BLaER1 treated with 17β-estradiol and CSF1 and Interleukin-3, amounts not matched to agents 10 nM and 100 nM (cell line): ENCODE measurements at regions not wholly inside any gene's neighbourhood (a gene's known extent, or its start where the extent isn't known, plus 50 kb on each side); places are given as distances from the start of the nearest gene placed in this dataset.
"Not testable (repeated sequence)": the region's sequence is repeated elsewhere in the genome, so short reads cannot be mapped to it uniquely, and the experiment has no call there.

Experiments used
- H3K27ac ChIP-seq, 11 experiments: shearing (Covaris generic); formaldehyde crosslinking; 2 replicates each; pipeline ENCODE4 v1.8.1; 2022
- H3K27me3 ChIP-seq, 11 experiments: shearing (Covaris generic); formaldehyde crosslinking; 2 replicates each; pipeline ENCODE4 v1.8.1; 2022
- H3K36me3 ChIP-seq, 11 experiments: shearing (Covaris generic); formaldehyde crosslinking; 2 replicates each; pipeline ENCODE4 v1.8.1; 2022
- H3K4me1 ChIP-seq, 10 experiments: shearing (Covaris generic); formaldehyde crosslinking; 2 replicates each; pipeline ENCODE4 v1.8.1; 2022
- H3K4me2 ChIP-seq, 11 experiments: shearing (Covaris generic); formaldehyde crosslinking; 2 replicates each; pipeline ENCODE4 v1.8.1; 2022
- H3K4me3 ChIP-seq, 10 experiments: shearing (Covaris generic); formaldehyde crosslinking; 2 replicates each; pipeline ENCODE4 v1.8.1; 2022
- H3K9ac ChIP-seq, 11 experiments: shearing (Covaris generic); formaldehyde crosslinking; 2 replicates each; pipeline ENCODE4 v1.8.1; 2022
- H3K9me3 ChIP-seq, 11 experiments: shearing (Covaris generic); formaldehyde crosslinking; replicated peaks in 1 of 11; 2 replicates each; pipeline ENCODE4 v1.8.1; 2022
- H4K20me1 ChIP-seq, 11 experiments: shearing (Covaris generic); formaldehyde crosslinking; 2 replicates each; pipeline ENCODE4 v1.8.1; 2022
- Cebpa-rat ChIP-seq, 11 experiments: shearing (Covaris generic); IDR thresholded peaks; 2 replicates each; pipeline ENCODE4 v1.8.1; 2022

DNA sequence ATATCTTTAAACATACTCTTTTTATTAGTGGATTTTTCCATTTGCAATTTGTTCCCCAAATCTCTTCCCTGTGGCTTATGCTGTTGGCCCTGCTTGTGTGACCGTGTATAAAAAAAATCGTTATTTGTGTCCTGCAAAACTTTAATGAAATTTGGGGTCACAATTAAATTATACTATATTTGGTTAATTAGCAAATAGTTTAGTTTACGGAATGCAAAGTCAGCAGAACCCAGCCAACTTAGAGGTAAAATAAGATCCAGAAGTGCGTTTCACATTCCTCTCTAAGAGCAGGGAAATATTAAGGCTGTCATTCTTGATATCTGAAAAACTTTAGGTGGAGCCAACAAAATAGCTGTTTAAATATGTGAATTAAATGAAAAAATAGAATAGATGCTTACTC is 2023.5 kb upstream of the WWC1 start:
- no peaks in the 10 kb centered on the region for H3K9me3 ChIP-seq
- H3K9ac ChIP-seq: no peak overlapping the region
- no peaks in the 10 kb centered on the region for H4K20me1 ChIP-seq
- H3K27ac ChIP-seq: no peak overlapping the region
- H3K4me2 ChIP-seq: no peak overlapping the region
- no peaks in the 10 kb centered on the region for H3K27me3 ChIP-seq
- no peak for TF ChIP-seq Cebpa-rat (IDR thresholded peaks at IDR 0.05)
- no peaks in the 10 kb centered on the region for H3K4me1 ChIP-seq
- no peaks in the 10 kb centered on the region for H3K36me3 ChIP-seq
- no peak overlapping the region for H3K4me3 ChIP-seq

DNA sequence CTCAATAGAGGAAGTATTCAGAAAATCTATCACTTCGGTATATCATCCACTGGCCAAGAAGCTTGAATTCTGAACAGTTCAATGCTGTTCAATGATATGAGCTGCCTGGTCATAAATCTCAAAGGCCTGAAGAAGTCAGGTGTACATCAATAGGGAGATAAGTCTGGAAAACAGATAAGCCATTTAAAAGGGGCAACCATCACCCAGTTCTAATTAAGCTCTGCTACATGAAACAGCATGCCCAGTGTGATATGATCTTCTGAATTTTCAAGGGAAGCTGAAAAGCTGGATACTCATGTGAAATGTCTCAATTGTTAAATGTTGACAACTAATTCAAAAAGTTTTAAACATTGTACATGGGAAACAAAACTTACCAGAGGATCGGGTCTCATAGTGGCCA is 2020.7 kb upstream of the WWC1 start:
- Histone ChIP-seq H3K4me3 (no peak overlapping the region), H3K27ac (no peak overlapping the region), H3K27me3 (no peaks in the 10 kb centered on the region), H3K9ac (no peak overlapping the region), H3K9me3 (no peaks in the 10 kb centered on the region), H3K4me2 (no peak overlapping the region), H4K20me1 (no peaks in the 10 kb centered on the region), H3K36me3 (no peaks in the 10 kb centered on the region), H3K4me1 (no peaks in the 10 kb centered on the region)
- TF ChIP-seq Cebpa-rat (IDR thresholded peaks at IDR 0.05): no peak

DNA sequence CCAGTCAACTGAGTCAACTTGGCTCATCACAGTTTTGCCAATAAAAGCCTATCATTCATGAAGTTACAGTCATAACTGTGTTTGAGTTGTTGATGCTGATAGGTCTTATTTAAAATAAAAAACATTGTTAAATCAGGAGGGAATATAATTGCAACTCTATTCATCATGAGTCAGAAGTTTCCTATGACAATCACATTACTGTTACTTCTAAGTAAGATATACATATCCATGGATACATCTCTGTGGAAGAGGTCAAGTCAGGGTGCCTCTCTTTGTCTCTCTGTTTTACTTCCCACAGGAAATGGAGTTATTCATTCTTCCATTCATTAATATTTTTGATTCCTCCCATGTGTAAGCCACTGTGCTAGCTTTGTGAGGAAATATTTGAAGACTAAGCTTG is 2015.4 kb upstream of the WWC1 start:
- no peaks in the 10 kb centered on the region for H4K20me1 ChIP-seq
- no peak for TF ChIP-seq Cebpa-rat (IDR thresholded peaks at IDR 0.05)
- no peaks in the 10 kb centered on the region for H3K27me3 ChIP-seq
- H3K9me3 ChIP-seq: no peaks in the 10 kb centered on the region
- no peak overlapping the region for H3K27ac ChIP-seq
- no peak overlapping the region for H3K4me3 ChIP-seq
- no peaks in the 10 kb centered on the region for H3K4me1 ChIP-seq
- H3K4me2 ChIP-seq: no peak overlapping the region
- H3K9ac ChIP-seq: no peak overlapping the region
- no peaks in the 10 kb centered on the region for H3K36me3 ChIP-seq

DNA sequence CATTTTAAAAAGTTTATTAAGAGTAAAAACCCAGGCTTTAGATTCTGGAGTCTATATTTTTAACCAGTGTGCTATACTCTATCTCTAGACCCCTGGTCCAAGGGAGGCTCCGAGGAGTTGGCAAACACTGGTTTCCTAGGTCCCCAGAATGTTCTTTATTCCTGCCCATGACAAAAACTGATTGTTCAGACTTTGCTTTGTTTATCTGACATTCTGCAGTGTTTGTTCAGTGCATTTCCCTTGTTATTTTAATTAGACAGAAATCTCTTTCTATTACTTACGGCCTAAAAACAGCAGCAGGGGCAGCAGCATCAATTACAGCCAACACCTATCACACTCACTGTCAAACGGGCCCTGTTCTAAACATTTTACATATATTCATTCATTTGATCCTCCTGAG is 2011.6 kb upstream of the WWC1 start:
- no peaks in the 10 kb centered on the region for H3K9me3 ChIP-seq
- no peaks in the 10 kb centered on the region for H3K4me1 ChIP-seq
- H4K20me1 ChIP-seq: no peaks in the 10 kb centered on the region
- TF ChIP-seq Cebpa-rat (IDR thresholded peaks at IDR 0.05): no peak
- H3K27ac ChIP-seq: no peak overlapping the region
- H3K4me2 ChIP-seq: no peak overlapping the region
- no peaks in the 10 kb centered on the region for H3K27me3 ChIP-seq
- no peaks in the 10 kb centered on the region for H3K36me3 ChIP-seq
- H3K4me3 ChIP-seq: no peak overlapping the region
- H3K9ac ChIP-seq: no peak overlapping the region

DNA sequence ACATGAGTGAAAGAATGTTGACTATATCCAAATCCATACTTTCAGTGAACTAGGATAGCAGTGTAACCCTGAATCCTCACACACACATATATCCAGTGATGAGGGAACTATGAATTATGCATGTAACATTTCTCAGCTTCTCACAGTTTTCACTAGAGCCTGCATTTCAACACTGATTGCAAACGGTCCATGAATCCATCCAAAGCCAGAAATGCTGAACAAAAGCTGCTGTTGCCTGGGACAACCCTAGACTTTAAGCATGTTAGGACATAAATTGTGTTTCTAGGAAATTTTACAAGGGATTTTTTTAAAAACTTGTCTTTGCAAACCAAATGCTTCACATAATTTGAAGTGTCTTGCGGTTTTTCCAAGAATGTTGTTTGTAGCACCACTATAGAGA is 2010.0 kb upstream of the WWC1 start:
- Histone ChIP-seq H3K36me3 (no peaks in the 10 kb centered on the region), H3K9me3 (no peaks in the 10 kb centered on the region), H3K9ac (no peak overlapping the region), H3K4me1 (no peaks in the 10 kb centered on the region), H3K27ac (no peak overlapping the region), H4K20me1 (no peaks in the 10 kb centered on the region), H3K4me2 (no peak overlapping the region), H3K27me3 (no peaks in the 10 kb centered on the region), H3K4me3 (no peak overlapping the region)
- TF ChIP-seq Cebpa-rat (IDR thresholded peaks at IDR 0.05): no peak

DNA sequence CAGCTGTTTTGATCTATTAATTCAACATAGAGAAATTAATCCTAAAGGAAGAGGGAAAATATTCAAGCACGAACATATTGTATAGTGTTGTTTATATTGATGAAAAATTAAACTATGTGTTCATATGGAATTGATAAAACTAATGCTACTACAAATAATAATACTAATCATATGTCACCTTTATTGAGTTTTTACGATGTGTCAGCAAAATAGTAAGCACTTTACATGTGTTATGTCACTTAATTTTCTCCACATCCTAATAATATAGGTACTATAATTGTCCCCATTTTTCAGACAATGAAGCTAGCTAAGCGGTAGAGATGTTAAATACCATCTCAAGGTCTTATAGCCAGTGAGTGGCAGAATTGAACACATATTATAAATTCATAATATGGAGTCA is 2008.5 kb upstream of the WWC1 start:
- no peak for TF ChIP-seq Cebpa-rat (IDR thresholded peaks at IDR 0.05)
- no peaks in the 10 kb centered on the region for H3K9me3 ChIP-seq

DNA sequence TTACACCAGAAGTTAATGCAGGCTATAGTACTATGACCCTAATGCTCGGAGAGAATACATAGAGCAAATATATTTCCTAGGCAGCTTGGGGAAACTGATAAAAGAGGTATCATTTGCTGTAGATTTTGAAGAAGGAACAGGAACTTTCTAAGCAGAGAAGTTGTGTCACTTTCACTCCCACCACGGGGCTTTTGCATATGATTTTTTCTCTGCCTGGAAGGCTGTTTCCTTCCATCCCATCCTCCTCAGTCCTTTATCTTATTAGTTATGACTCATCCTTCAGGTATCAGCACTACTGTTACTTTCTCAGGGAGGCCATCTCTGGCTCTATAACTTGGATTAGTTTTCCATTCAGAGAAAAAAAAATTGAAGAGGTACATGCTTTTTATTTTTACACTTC is 2006.1 kb upstream of the WWC1 start:
- no peaks in the 10 kb centered on the region for H4K20me1 ChIP-seq
- no peak overlapping the region for H3K27ac ChIP-seq
- H3K9ac ChIP-seq: no peak overlapping the region
- no peaks in the 10 kb centered on the region for H3K36me3 ChIP-seq
- no peak overlapping the region for H3K4me3 ChIP-seq
- H3K4me2 ChIP-seq: no peak overlapping the region
- no peak for TF ChIP-seq Cebpa-rat (IDR thresholded peaks at IDR 0.05)
- H3K9me3 ChIP-seq: no peaks in the 10 kb centered on the region
- no peaks in the 10 kb centered on the region for H3K4me1 ChIP-seq
- no peaks in the 10 kb centered on the region for H3K27me3 ChIP-seq

More for the DNA sequence above, 2008.5 kb upstream of the WWC1 start:
- H3K4me3 ChIP-seq: no peak overlapping the region
- H3K27me3 ChIP-seq: no peaks in the 10 kb centered on the region
- no peak overlapping the region for H3K4me2 ChIP-seq
- H3K36me3 ChIP-seq: no peaks in the 10 kb centered on the region
- no peak overlapping the region for H3K27ac ChIP-seq
- no peak overlapping the region for H3K9ac ChIP-seq
- no peaks in the 10 kb centered on the region for H3K4me1 ChIP-seq
- no peaks in the 10 kb centered on the region for H4K20me1 ChIP-seq

DNA sequence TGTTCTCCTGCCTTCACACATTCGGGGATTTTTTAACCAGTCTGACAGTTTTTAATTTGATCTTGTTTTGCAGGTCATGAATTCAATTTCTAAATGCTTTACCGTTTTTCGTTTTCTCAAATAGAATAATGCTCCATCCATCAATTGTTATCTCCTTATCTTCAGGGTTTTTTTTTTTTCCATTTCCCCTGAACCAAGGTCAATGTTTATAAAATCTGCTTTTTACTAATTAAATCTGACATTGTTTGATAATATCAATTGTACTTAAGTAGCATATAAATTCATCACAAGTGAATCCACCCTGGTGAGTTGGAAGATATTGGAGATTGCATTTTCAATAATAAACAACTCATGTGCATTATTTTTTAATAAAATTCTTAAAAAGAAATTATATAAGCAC is 2004.6 kb upstream of the WWC1 start:
- Histone ChIP-seq H3K4me2 (no peak overlapping the region), H3K27ac (no peak overlapping the region), H3K36me3 (no peaks in the 10 kb centered on the region), H3K4me3 (no peak overlapping the region), H3K9ac (no peak overlapping the region), H3K9me3 (no peaks in the 10 kb centered on the region), H3K4me1 (no peaks in the 10 kb centered on the region), H3K27me3 (no peaks in the 10 kb centered on the region), H4K20me1 (no peaks in the 10 kb centered on the region)
- no peak for TF ChIP-seq Cebpa-rat (IDR thresholded peaks at IDR 0.05)

DNA sequence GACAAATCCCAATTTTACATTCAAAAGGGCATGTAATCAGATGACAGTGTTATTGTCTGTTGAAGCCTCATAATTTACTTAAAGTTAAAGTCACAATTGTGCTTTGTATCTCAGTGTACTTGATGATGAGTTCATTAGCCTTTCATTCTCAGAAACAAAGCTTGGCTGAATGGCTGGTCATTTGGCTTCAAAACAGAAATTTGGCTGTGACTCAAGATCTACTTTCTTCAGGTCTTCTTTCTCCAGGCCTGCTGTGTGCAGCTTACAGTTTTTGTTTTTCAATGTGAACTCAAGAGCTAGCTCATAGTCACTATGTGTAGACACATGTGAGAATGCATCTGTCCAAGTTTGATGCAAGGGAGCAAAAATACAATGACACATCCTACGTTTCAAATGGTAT is 2003.6 kb upstream of the WWC1 start:
- TF ChIP-seq Cebpa-rat (IDR thresholded peaks at IDR 0.05): no peak
- Histone ChIP-seq H3K36me3 (no peaks in the 10 kb centered on the region), H3K27me3 (no peaks in the 10 kb centered on the region), H3K27ac (no peak overlapping the region), H3K9ac (no peak overlapping the region), H3K4me1 (no peaks in the 10 kb centered on the region), H4K20me1 (no peaks in the 10 kb centered on the region), H3K9me3 (no peaks in the 10 kb centered on the region), H3K4me2 (no peak overlapping the region), H3K4me3 (no peak overlapping the region)

DNA sequence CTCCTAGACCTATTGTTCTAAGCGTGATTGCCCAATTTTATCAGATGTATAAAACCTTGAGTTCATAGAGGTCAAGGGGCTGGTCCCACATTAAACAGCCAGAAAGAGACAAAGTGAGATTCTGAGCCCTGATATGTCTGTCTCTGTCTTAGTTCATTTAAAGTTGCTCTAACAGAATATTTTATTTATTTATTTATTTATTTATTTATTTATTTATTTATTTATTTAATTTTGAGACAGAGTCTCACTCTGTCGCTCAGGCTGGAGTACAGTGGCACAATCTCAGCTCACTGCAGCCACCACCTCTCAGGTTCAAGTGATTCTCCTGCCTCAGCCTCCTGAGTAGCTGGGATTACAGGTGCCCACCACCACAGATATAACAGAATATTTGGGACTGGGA is 1999.6 kb upstream of the WWC1 start:
- H3K4me2 ChIP-seq, H3K4me1 ChIP-seq, H3K27ac ChIP-seq, H3K27me3 ChIP-seq, H4K20me1 ChIP-seq, H3K9me3 ChIP-seq, H3K9ac ChIP-seq, H3K36me3 ChIP-seq, H3K4me3 ChIP-seq: not testable (repeated sequence)

DNA sequence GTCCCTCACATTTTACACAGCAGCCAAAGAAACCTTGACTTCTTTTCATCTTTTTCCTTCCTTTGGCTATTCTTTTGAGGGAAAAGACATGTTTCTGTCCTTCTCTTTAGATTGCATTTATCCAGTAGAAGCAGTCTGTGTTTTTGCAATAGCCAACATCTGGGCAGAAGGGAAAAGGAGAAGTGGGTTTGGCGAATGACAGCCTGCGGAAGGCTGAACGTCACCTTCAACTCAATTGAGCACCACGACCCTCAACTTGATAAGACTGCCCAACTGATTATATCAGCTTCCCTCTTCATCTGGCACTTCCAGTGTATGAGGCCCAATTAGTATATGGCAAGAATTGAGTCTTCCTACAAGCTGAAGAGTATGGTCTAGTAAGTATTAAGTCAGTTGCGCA is 1997.6 kb upstream of the WWC1 start:
- no peak for TF ChIP-seq Cebpa-rat (IDR thresholded peaks at IDR 0.05)
- H3K4me2 ChIP-seq: no peak overlapping the region
- H3K27me3 ChIP-seq: no peaks in the 10 kb centered on the region
- H3K9me3 ChIP-seq: no peaks in the 10 kb centered on the region
- no peaks in the 10 kb centered on the region for H3K4me1 ChIP-seq
- H3K9ac ChIP-seq: no peak overlapping the region
- no peaks in the 10 kb centered on the region for H4K20me1 ChIP-seq
- H3K27ac ChIP-seq: no peak overlapping the region
- H3K36me3 ChIP-seq: no peaks in the 10 kb centered on the region
- H3K4me3 ChIP-seq: no peak overlapping the region
